Right atrium auricular region (tissue), 2 donors: ENCODE measurements at regions not wholly inside any gene's neighbourhood (a gene's known extent, or its start where the extent isn't known, plus 50 kb on each side); places are given as distances from the start of the nearest gene placed in this dataset.

Experiments used
- DNase-seq: peaks from one replicate; pipeline ENCODE4 v3.0.0-alpha.2; 2019; ENCODE audit warnings: low spot score
- H3K27ac ChIP-seq, 2 donors: fragments of 200-600 bp; sonication (generic); 1 replicate in 1 of 2; 2 replicates in 1 of 2; pipeline ENCODE4 v1.5.1; 2016 to 2019
- H3K27me3 ChIP-seq, 2 donors: fragments of 200-600 bp; sonication (generic); one replicate each; pipeline versions ENCODE4 v1.5.1 to v1.6.0; 2017 to 2019
- H3K36me3 ChIP-seq: fragments of 200-600 bp; sonication (generic); one replicate; pipeline ENCODE4 v1.5.1; 2016
- H3K4me1 ChIP-seq, 2 donors: fragments of 200-600 bp; sonication (generic); one replicate each; pipeline versions ENCODE4 v1.5.1 to v1.6.0; 2017 to 2019
- H3K4me3 ChIP-seq, 2 donors: fragments of 200-600 bp; sonication (generic); 1 replicate in 1 of 2; 2 replicates in 1 of 2; pipeline ENCODE4 v1.5.1; 2017 to 2019; ENCODE audit warnings: mild to moderate bottlenecking in 1 of 2, moderate library complexity in 1 of 2
- H3K9me3 ChIP-seq, 2 donors: fragments of 200-600 bp; sonication (generic); one replicate each; pipeline ENCODE4 v1.5.1; 2019
- TF ChIP-seq, protein P1 (sequence below), 2 donors: fragments of 200-600 bp; sonication (generic); IDR thresholded peaks; one replicate each; pipeline ENCODE4 v1.5.1; 2019; ENCODE audit warnings: antibody characterized with exemption in 2 of 2

DNA sequence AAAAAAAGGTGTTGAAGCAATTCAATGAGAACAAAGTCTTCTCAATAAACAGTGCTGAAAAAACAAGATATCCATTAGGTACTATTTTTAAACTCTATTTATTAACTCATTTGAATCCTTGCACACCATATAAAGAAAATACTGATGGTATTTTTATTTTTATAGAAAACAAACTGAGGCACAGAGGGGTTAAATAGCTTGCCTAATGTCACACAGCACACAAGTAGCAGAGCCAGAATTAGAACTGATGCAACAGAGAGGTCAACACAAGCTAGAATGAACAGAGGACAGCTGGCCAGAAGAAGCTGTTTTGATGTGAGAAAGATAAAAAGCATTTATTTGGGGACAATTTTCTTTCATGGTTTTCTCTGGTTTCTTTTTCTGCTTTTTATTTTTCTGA is 99.4 kb upstream of the RGPD4 start:
- TF ChIP-seq, protein P1, sequence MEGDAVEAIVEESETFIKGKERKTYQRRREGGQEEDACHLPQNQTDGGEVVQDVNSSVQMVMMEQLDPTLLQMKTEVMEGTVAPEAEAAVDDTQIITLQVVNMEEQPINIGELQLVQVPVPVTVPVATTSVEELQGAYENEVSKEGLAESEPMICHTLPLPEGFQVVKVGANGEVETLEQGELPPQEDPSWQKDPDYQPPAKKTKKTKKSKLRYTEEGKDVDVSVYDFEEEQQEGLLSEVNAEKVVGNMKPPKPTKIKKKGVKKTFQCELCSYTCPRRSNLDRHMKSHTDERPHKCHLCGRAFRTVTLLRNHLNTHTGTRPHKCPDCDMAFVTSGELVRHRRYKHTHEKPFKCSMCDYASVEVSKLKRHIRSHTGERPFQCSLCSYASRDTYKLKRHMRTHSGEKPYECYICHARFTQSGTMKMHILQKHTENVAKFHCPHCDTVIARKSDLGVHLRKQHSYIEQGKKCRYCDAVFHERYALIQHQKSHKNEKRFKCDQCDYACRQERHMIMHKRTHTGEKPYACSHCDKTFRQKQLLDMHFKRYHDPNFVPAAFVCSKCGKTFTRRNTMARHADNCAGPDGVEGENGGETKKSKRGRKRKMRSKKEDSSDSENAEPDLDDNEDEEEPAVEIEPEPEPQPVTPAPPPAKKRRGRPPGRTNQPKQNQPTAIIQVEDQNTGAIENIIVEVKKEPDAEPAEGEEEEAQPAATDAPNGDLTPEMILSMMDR (IDR thresholded peaks at IDR 0.05): no peak
- H3K27me3 ChIP-seq: no peaks in the 10 kb centered on the region
- no peak overlapping the region for H3K27ac ChIP-seq

DNA sequence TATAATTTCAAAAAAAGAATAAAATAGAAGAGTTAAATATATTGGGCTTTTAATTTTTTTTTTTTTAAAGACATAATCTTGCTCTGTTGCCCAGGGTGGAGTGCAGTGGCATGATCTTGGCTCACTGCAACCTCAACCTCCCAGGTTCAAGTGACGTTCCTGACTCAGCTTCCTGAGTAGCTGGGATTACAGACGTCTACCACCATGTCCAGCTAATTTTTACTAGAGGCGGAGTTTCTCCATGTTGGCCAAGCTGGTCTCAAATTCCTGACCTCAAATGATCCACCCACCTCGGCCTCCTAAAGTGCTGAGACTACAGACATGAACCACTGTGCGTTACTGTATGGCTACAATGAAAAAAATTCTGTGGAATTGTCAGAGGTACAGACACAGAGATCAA is 98.1 kb upstream of the RGPD4 start:
- no peak overlapping the region for H3K27ac ChIP-seq
- H3K9me3 ChIP-seq: no peaks in the 10 kb centered on the region
- no peaks in the 10 kb centered on the region for H3K36me3 ChIP-seq
- no peak overlapping the region for H3K4me3 ChIP-seq
- H3K4me1 ChIP-seq: no peaks in the 10 kb centered on the region
- TF ChIP-seq, protein P1 (IDR thresholded peaks at IDR 0.05): no peak
- DNase-seq: no peak
- no peaks in the 10 kb centered on the region for H3K27me3 ChIP-seq

More for the DNA sequence above, 99.4 kb upstream of the RGPD4 start:
- DNase-seq: no peak
- Histone ChIP-seq H3K4me1 (no peaks in the 10 kb centered on the region), H3K9me3 (no peaks in the 10 kb centered on the region), H3K36me3 (no peaks in the 10 kb centered on the region), H3K4me3 (no peak overlapping the region)

DNA sequence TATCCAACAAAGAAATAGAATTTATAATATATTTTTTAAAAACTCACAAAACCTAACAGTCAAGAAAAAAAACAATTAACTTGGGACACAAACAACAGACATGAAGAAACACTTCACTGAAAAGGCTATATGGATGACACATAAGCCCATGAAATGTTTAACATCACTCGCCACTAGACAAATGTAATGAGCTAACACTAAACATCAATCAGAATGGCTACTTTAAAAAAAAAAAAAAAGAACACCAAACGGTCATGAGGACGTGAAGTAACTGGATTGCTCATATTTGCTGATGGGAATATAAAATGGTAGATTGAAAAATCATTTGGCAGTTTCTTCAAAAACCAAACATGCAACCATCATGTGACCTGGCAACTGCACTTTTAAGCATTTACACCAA is 97.3 kb upstream of the RGPD4 start:
- Histone ChIP-seq H3K9me3 (no peaks in the 10 kb centered on the region), H3K27ac (no peak overlapping the region), H3K36me3 (no peaks in the 10 kb centered on the region), H3K4me1 (no peaks in the 10 kb centered on the region), H3K27me3 (no peaks in the 10 kb centered on the region), H3K4me3 (no peak overlapping the region)
- no peak for DNase-seq
- TF ChIP-seq, protein P1 (IDR thresholded peaks at IDR 0.05): no peak

DNA sequence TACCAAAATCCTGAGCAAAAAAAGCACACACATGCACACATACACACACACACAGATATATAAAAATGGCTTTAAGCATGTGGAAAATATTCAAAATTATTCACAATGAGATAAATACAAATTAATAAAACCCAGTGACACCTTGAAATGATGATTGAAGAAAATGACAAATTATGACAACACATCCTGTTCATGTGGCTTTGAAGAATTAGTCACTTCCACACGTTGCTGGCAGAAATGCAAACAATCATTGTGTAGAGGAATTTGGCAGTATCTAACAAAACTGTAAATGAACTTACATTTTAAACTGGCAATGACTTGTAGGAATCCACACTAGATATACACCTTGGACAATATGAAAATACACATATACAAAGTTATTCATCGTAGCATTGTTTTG is 95.8 kb upstream of the RGPD4 start:
- H3K27me3 ChIP-seq: no peaks in the 10 kb centered on the region
- TF ChIP-seq, protein P1 (IDR thresholded peaks at IDR 0.05): no peak
- no peak for DNase-seq
- H3K4me1 ChIP-seq: no peaks in the 10 kb centered on the region
- H3K27ac ChIP-seq: no peak overlapping the region
- H3K36me3 ChIP-seq: no peaks in the 10 kb centered on the region
- H3K4me3 ChIP-seq: no peak overlapping the region
- H3K9me3 ChIP-seq: no peaks in the 10 kb centered on the region

DNA sequence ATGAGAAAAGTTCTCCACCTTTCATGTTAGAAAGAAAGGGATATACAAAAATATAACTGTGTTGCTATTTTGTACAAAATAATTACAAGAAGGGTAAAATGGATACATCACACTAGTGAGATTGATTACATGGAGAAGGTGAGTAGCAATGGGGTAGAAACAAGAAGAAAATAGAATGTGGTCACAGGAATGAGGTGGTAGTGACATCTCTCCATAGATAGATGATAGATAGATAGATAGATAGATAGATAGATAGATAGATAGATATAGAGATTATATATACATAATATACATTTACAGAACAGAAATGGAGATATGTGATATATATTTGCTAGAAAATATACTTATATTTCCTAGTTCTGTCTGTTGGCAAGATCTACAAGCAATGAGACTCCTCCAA is 95.3 kb upstream of the RGPD4 start:
- Histone ChIP-seq H3K27me3 (no peaks in the 10 kb centered on the region), H3K4me3 (no peak overlapping the region), H3K27ac (no peak overlapping the region), H3K36me3 (no peaks in the 10 kb centered on the region), H3K9me3 (no peaks in the 10 kb centered on the region), H3K4me1 (no peaks in the 10 kb centered on the region)
- TF ChIP-seq, protein P1 (IDR thresholded peaks at IDR 0.05): no peak
- no peak for DNase-seq

DNA sequence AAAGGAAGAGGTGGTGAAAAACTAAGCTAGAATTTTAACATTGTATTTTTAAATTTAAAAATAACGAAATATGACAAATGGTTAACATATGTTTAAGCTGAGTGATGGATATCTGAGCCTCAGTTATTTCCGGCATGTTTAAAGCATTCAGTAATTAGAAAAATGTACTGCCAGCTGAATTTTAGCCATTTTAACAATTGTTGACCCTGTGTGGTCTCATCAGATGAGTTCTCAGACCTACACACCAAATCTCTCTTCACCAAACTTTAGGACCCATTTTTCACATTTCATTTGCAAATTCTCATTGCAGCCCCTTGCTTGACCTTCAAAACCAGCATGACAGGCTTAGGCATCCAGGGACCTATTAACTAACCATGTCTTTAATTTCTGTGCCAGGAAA is 91.5 kb upstream of the RGPD4 start:
- H3K36me3 ChIP-seq: no peaks in the 10 kb centered on the region
- no peaks in the 10 kb centered on the region for H3K9me3 ChIP-seq
- H3K27ac ChIP-seq: no peak overlapping the region
- TF ChIP-seq, protein P1 (IDR thresholded peaks at IDR 0.05): no peak
- H3K4me3 ChIP-seq: no peak overlapping the region
- no peaks in the 10 kb centered on the region for H3K4me1 ChIP-seq
- no peak for DNase-seq
- no peaks in the 10 kb centered on the region for H3K27me3 ChIP-seq
